Right atrium auricular region (tissue), 2 donors: ENCODE measurements at regions not wholly inside any gene's neighbourhood (a gene's known extent, or its start where the extent isn't known, plus 50 kb on each side); places are given as distances from the start of the nearest gene placed in this dataset.
A peak's percentile ranks its signal among the peaks of the same experiment; 100 is the strongest.

Experiments used
- DNase-seq: peaks from one replicate; pipeline ENCODE4 v3.0.0-alpha.2; 2019; ENCODE audit warnings: low spot score
- H3K27ac ChIP-seq, 2 donors: fragments of 200-600 bp; sonication (generic); 1 replicate in 1 of 2; 2 replicates in 1 of 2; pipeline ENCODE4 v1.5.1; 2016 to 2019
- H3K27me3 ChIP-seq, 2 donors: fragments of 200-600 bp; sonication (generic); one replicate each; pipeline versions ENCODE4 v1.5.1 to v1.6.0; 2017 to 2019
- H3K36me3 ChIP-seq: fragments of 200-600 bp; sonication (generic); one replicate; pipeline ENCODE4 v1.5.1; 2016
- H3K4me1 ChIP-seq, 2 donors: fragments of 200-600 bp; sonication (generic); one replicate each; pipeline versions ENCODE4 v1.5.1 to v1.6.0; 2017 to 2019
- H3K4me3 ChIP-seq, 2 donors: fragments of 200-600 bp; sonication (generic); 1 replicate in 1 of 2; 2 replicates in 1 of 2; pipeline ENCODE4 v1.5.1; 2017 to 2019; ENCODE audit warnings: mild to moderate bottlenecking in 1 of 2, moderate library complexity in 1 of 2
- H3K9me3 ChIP-seq, 2 donors: fragments of 200-600 bp; sonication (generic); one replicate each; pipeline ENCODE4 v1.5.1; 2019
- CTCF ChIP-seq, 2 donors: fragments of 200-600 bp; sonication (generic); IDR thresholded peaks; one replicate each; pipeline ENCODE4 v1.5.1; 2019; ENCODE audit warnings: antibody characterized with exemption in 2 of 2

- H3K27me3 ChIP-seq, result no peaks in the 10 kb centered on the region
- H3K4me3 ChIP-seq, result no peak overlapping the region
- H3K27ac ChIP-seq, result no peak overlapping the region
- no peak for TF ChIP-seq CTCF (IDR thresholded peaks at IDR 0.05)
- peak; percentile 18 for DNase-seq
- no peaks in the 10 kb centered on the region for H3K9me3 ChIP-seq
- H3K36me3 ChIP-seq, result no peaks in the 10 kb centered on the region
- no peaks in the 10 kb centered on the region for H3K4me1 ChIP-seq
These were observed 82.4 kb upstream of the RNF32 start for GRCh38 chr7:156558198-156558597.

GRCh38 chr7:156556083-156556482, 84.5 kb upstream of the RNF32 start:
- Histone ChIP-seq H3K36me3 (no peaks in the 10 kb centered on the region), H3K9me3 (no peaks in the 10 kb centered on the region), H3K27ac (no peak overlapping the region), H3K27me3 (no peaks in the 10 kb centered on the region), H3K4me3 (no peak overlapping the region), H3K4me1 (no peaks in the 10 kb centered on the region)
- DNase-seq, result no peak
- TF ChIP-seq CTCF (IDR thresholded peaks at IDR 0.05), result no peak

- no peak overlapping the region for H3K27ac ChIP-seq
- no peaks in the 10 kb centered on the region for H3K36me3 ChIP-seq
- TF ChIP-seq CTCF (IDR thresholded peaks at IDR 0.05), result no peak
- H3K27me3 ChIP-seq, result no peaks in the 10 kb centered on the region
- no peak overlapping the region for H3K4me3 ChIP-seq
- peak; percentile 21 for DNase-seq
- no peaks in the 10 kb centered on the region for H3K4me1 ChIP-seq
- no peaks in the 10 kb centered on the region for H3K9me3 ChIP-seq
These were observed 86.1 kb upstream of the RNF32 start for GRCh38 chr7:156554488-156554887.

- no peak overlapping the region for H3K27ac ChIP-seq
- no peak for DNase-seq
- H3K36me3 ChIP-seq, result no peaks in the 10 kb centered on the region
- no peak overlapping the region for H3K4me3 ChIP-seq
- no peaks in the 10 kb centered on the region for H3K27me3 ChIP-seq
- peaks cover 0 to 5% of the 10 kb centered on the region in 2 donors for H3K9me3 ChIP-seq
- no peak for TF ChIP-seq CTCF (IDR thresholded peaks at IDR 0.05)
- no peaks in the 10 kb centered on the region for H3K4me1 ChIP-seq
These were observed 90.9 kb upstream of the RNF32 start for GRCh38 chr7:156549636-156550035.

GRCh38 chr7:156547884-156548561, 92.6 kb upstream of the RNF32 start:
- no peak for DNase-seq

More at GRCh38 chr7:156547884-156548561, 92.6 kb upstream of the RNF32 start:
- H3K4me1 ChIP-seq, result no peaks in the 10 kb centered on the region
- H3K36me3 ChIP-seq, result no peaks in the 10 kb centered on the region
- no peaks in the 10 kb centered on the region for H3K27me3 ChIP-seq
- H3K27ac ChIP-seq, result no peak overlapping the region
- TF ChIP-seq CTCF (IDR thresholded peaks at IDR 0.05), result no peak
- H3K9me3 ChIP-seq, result peaks cover 0 to 5% of the 10 kb centered on the region in 2 donors
- H3K4me3 ChIP-seq, result no peak overlapping the region
